B cell (primary cell): ENCODE measurements at regions not wholly inside any gene's neighbourhood (a gene's known extent, or its start where the extent isn't known, plus 50 kb on each side); places are given as distances from the start of the nearest gene placed in this dataset.

Source experiments
- ATAC-seq: fragments of 200-7000 bp; cut with Tn5 transposase; one replicate; pipeline ENCODE4 v1.10.0; 2021; ENCODE audit warnings: low read depth, mild to moderate bottlenecking, moderate number of reproducible peaks, moderate library complexity
- CTCF ChIA-PET: fragments of 350-600 bp; sonication (Branson Sonifier 250); formaldehyde crosslinking; loops from one replicate; lab custom pipeline; 2021; ENCODE audit warnings: antibody characterized with exemption, inconsistent platforms; lab: Charles Lee
- POLR2A ChIA-PET: fragments of 350-600 bp; sonication (Branson Sonifier 250); formaldehyde crosslinking; loops from one replicate; lab custom pipeline; 2021; ENCODE audit warnings: antibody characterized with exemption; lab: Charles Lee
- DNase-seq: peaks from one replicate; pipeline ENCODE4 v3.0.0; 2013
- H2AFZ ChIP-seq: 2 replicates; pipeline ENCODE4 v1.6.1; 2012; ENCODE audit warnings: mild to moderate bottlenecking, low read depth, low read length; ENCODE audit not compliant: insufficient read depth, poor library complexity, severe bottlenecking
- H3K27ac ChIP-seq, 2 donors: 1 replicate in 1 of 2; 2 replicates in 1 of 2; pipeline ENCODE4 v1.5.1; 2012 to 2013; ENCODE audit warnings: low read length in 2 of 2, mild to moderate bottlenecking in 2 of 2, moderate library complexity in 1 of 2
- H3K27me3 ChIP-seq, 4 experiments: fragments of 200-600 bp in 1 of 4; sonication (generic) in 1 of 4; replicated peaks in 1 of 4; 1 replicate in 2 of 4; 2 replicates in 2 of 4; pipeline versions ENCODE4 v1.6.1 to v1.7.0; 2013 to 2016; ENCODE audit warnings: low read length in 3 of 4, mild to moderate bottlenecking in 2 of 4, mixed read lengths in 1 of 4, moderate library complexity in 1 of 4; ENCODE audit not compliant: insufficient read depth in 4 of 4, control insufficient read depth in 3 of 4; ENCODE audit errors: control extremely low read depth in 1 of 4
- H3K36me3 ChIP-seq, 2 experiments: replicated peaks in 1 of 2; 1 replicate in 1 of 2; 2 replicates in 1 of 2; pipeline versions ENCODE4 v1.6.1 to v1.7.1; 2013; ENCODE audit warnings: low read length in 1 of 2; ENCODE audit not compliant: insufficient read depth in 2 of 2, control insufficient read depth in 1 of 2; ENCODE audit errors: control extremely low read depth in 1 of 2, extremely low read depth in 1 of 2
- H3K4me1 ChIP-seq, 2 donors: fragments of 200-600 bp in 1 of 2; sonication (generic) in 1 of 2; 1 replicate in 1 of 2; 2 replicates in 1 of 2; pipeline versions ENCODE4 v1.5.1 to v1.6.1; 2013 to 2017; ENCODE audit warnings: low read length in 2 of 2; ENCODE audit not compliant: control insufficient read depth in 2 of 2, insufficient read depth in 2 of 2
- H3K4me2 ChIP-seq: replicated peaks from 2 replicates; pipeline ENCODE3; 2012; ENCODE audit warnings: mild to moderate bottlenecking, low read depth, low read length; ENCODE audit not compliant: poor library complexity, severe bottlenecking
- H3K4me3 ChIP-seq, 5 experiments: fragments of 200-600 bp in 1 of 5; sonication (generic) in 1 of 5; 1 replicate in 3 of 5; 2 replicates in 2 of 5; pipeline versions ENCODE4 v1.5.1 to v1.7.0; 2011 to 2016; ENCODE audit warnings: low read length in 4 of 5, mild to moderate bottlenecking in 4 of 5, low read depth in 2 of 5, control low read depth in 1 of 5, moderate library complexity in 1 of 5; ENCODE audit not compliant: insufficient read depth in 1 of 5; ENCODE audit errors: control extremely low read depth in 1 of 5, extremely low read depth in 1 of 5
- H3K79me2 ChIP-seq: fragments of 200-600 bp; sonication (generic); one replicate; pipeline ENCODE4 v1.6.0; 2016; ENCODE audit warnings: low read length; ENCODE audit not compliant: control insufficient read depth, insufficient read depth
- H3K9ac ChIP-seq: fragments of 200-600 bp; sonication (generic); 2 replicates; pipeline ENCODE4 v1.6.1; 2017; ENCODE audit warnings: mild to moderate bottlenecking, low read length, moderate library complexity
- H3K9me3 ChIP-seq, 3 donors: one replicate each; pipeline versions ENCODE4 v1.6.1 to v1.7.1; 2013; ENCODE audit warnings: low read length in 2 of 3; ENCODE audit not compliant: control insufficient read depth in 2 of 3, insufficient read depth in 1 of 3; ENCODE audit errors: control extremely low read depth in 1 of 3
- H4K20me1 ChIP-seq: 2 replicates; pipeline ENCODE4 v1.6.0; 2012; ENCODE audit warnings: mild to moderate bottlenecking, low read length; ENCODE audit not compliant: insufficient read depth, control insufficient read depth, poor library complexity, severe bottlenecking
- H3K27ac Mint-ChIP-seq: one replicate; pipeline ENCODE4 v1.8.0; 2021; ENCODE audit warnings: mixed read lengths
- H3K27me3 Mint-ChIP-seq: one replicate; pipeline ENCODE4 v1.8.0; 2021; ENCODE audit warnings: mixed read lengths
- H3K4me1 Mint-ChIP-seq: one replicate; pipeline ENCODE4 v1.8.0; 2021; ENCODE audit warnings: mixed read lengths
- H3K4me3 Mint-ChIP-seq: one replicate; pipeline ENCODE4 v1.8.0; 2021; ENCODE audit warnings: mixed read lengths
- H3K9me3 Mint-ChIP-seq: one replicate; pipeline ENCODE4 v1.8.0; 2022; ENCODE audit warnings: mixed read lengths; ENCODE audit not compliant: insufficient read depth
- EZH2 ChIP-seq: IDR thresholded peaks from 2 replicates; pipeline ENCODE4 v1.6.1; 2012; ENCODE audit warnings: borderline replicate concordance, low read depth, mild to moderate bottlenecking, moderate library complexity, low read length; ENCODE audit not compliant: insufficient read depth, poor library complexity, severe bottlenecking
- WGBS: methylation state at CpG from one replicate; pipeline ENCODE4 v1.1.5; 2013; ENCODE audit warnings: missing lambda C conversion rate; ENCODE audit not compliant: insufficient coverage; 5-methylcytosine and 5-hydroxymethylcytosine counted together
- intact Hi-C: fragments of 100-400 bp; cut with micrococcal nuclease; formaldehyde crosslinking; loops from one replicate; pipeline ENCODE4 v1.10.0; 2022
- TF ChIP-seq, protein P1 (sequence below): fragments of 200-600 bp; IDR thresholded peaks from one replicate; pipeline ENCODE4 v1.8.0; 2022; ENCODE audit warnings: antibody characterized with exemption, mild to moderate bottlenecking

DNA sequence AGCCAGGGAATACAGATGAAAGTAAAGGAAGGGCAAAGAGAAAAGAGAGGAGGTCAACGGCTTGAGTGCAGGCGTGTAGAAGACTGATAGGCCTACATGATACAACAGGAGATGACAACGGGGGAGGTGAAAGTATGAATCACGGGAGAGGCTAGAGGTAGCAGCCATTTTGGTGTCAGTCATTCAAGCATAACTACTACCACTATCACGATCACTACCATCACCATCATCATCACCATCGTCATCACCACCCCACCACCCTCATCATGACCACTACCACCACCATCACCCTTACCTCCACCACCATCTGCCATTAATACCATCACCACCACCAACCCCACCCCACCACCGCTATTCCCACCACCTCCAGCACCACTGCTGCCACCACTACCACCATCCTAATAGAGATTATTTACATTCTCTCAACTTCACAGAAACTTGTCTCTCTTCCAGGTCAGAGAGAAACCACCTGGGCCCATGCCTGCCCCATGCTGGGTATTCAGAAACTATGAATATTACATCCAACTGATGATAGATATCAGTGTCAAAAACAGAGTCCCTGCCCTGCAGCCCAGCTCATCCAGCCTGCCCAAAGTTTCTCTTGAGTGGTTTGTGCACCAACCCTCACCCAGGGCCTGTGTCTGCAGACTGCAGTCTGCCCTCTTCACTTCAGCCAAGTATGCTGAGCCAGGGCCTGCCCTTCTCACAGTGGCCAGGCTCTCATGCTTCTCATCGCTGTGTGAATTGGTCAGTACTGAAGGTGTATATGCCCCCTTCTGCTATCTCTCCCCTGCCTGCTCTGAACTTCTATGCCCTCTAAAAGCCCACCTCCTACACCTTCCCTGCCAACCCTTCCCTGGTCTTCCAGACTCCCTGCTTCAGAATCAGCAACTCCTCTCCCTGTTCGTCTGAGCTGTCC, 215.6 kb upstream of the TLE3 start:
- POLR2A ChIA-PET: no interaction called here
- CTCF ChIA-PET: interaction anchor here (1.0 kb wide), 1 partner anchor 12 kb away, joined by 3 read pairs; no protein-coding TSS in a partner anchor
- no peaks in the 10 kb centered on the region for H3K79me2 ChIP-seq
- WGBS: 94% methylated on average over 6 of the region's 9 CpGs
- no peaks in the 10 kb centered on the region for H3K27me3 Mint-ChIP-seq
- H3K27me3 ChIP-seq: no peaks in the 10 kb centered on the region
- H2AFZ ChIP-seq: no peak overlapping the region
- no peaks in the 10 kb centered on the region for H4K20me1 ChIP-seq
- H3K4me2 ChIP-seq: no peak overlapping the region
- H3K9ac ChIP-seq: no peak overlapping the region
- H3K9me3 Mint-ChIP-seq: no peaks in the 10 kb centered on the region
- ATAC-seq (no peak), DNase-seq (no peak)
- H3K27ac Mint-ChIP-seq: no peak overlapping the region
- H3K9me3 ChIP-seq: no peaks in the 10 kb centered on the region
- no peaks in the 10 kb centered on the region for H3K36me3 ChIP-seq
- no peak for TF ChIP-seq EZH2
- TF ChIP-seq, protein P1, sequence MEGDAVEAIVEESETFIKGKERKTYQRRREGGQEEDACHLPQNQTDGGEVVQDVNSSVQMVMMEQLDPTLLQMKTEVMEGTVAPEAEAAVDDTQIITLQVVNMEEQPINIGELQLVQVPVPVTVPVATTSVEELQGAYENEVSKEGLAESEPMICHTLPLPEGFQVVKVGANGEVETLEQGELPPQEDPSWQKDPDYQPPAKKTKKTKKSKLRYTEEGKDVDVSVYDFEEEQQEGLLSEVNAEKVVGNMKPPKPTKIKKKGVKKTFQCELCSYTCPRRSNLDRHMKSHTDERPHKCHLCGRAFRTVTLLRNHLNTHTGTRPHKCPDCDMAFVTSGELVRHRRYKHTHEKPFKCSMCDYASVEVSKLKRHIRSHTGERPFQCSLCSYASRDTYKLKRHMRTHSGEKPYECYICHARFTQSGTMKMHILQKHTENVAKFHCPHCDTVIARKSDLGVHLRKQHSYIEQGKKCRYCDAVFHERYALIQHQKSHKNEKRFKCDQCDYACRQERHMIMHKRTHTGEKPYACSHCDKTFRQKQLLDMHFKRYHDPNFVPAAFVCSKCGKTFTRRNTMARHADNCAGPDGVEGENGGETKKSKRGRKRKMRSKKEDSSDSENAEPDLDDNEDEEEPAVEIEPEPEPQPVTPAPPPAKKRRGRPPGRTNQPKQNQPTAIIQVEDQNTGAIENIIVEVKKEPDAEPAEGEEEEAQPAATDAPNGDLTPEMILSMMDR: no peak
- no peak overlapping the region for H3K27ac ChIP-seq
- no peak overlapping the region for H3K4me3 ChIP-seq
- peaks cover 25 to 30% of the 10 kb centered on the region in 2 donors for H3K4me1 ChIP-seq
- H3K4me1 Mint-ChIP-seq: peaks cover 29% of the 10 kb centered on the region
- H3K4me3 Mint-ChIP-seq: no peak overlapping the region
- intact Hi-C loops: no loop called here

DNA sequence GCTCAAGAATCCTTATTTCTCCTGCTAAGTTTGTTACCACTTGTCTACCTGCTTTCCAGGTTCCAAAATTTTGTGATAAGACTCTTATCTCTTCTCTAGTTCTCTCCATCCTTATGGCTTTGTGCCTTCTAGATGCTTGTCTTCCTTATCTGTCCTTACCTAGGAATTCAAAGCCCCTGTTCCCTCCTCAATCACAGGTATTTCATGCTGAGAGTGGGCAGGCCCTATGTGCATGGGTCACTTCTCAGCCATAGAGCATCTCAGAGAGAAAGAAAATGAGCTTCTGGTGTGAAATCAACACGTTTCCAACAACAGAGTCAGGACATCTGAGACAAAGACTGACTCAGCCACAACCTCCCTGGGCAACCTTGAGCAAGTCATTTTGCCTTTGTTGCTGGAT, 214.1 kb upstream of the TLE3 start:
- Histone ChIP-seq H3K9me3 (no peaks in the 10 kb centered on the region), H2AFZ (no peak overlapping the region), H3K27ac (no peak overlapping the region), H3K4me2 (no peak overlapping the region), H3K4me3 (no peak overlapping the region), H3K79me2 (no peaks in the 10 kb centered on the region), H3K4me1 (peaks cover 18 to 22% of the 10 kb centered on the region in 2 donors), H3K27me3 (no peaks in the 10 kb centered on the region), H4K20me1 (no peaks in the 10 kb centered on the region), H3K9ac (no peak overlapping the region), H3K36me3 (no peaks in the 10 kb centered on the region)
- no peak for ATAC-seq
- ChIA-PET POLR2A (no interaction called here), CTCF (interaction anchor here (1.0 to 1.1 kb wide), 2 partner anchors 26 to 52 kb away, joined by 3 to 4 read pairs; no protein-coding TSS in a partner anchor)
- WGBS: 80% methylated on average over 1 of the region's 1 CpG
- H3K9me3 Mint-ChIP-seq: no peaks in the 10 kb centered on the region
- H3K4me3 Mint-ChIP-seq: no peak overlapping the region
- intact Hi-C loops: no loop called here
- H3K27me3 Mint-ChIP-seq: no peaks in the 10 kb centered on the region
- H3K27ac Mint-ChIP-seq: no peak overlapping the region
- TF ChIP-seq, protein P1: no peak
- no peak for TF ChIP-seq EZH2
- no peak for DNase-seq
- peaks cover 31% of the 10 kb centered on the region for H3K4me1 Mint-ChIP-seq
